CD14-positive monocyte (primary cell): ENCODE measurements at regions not wholly inside any gene's neighbourhood (a gene's known extent, or its start where the extent isn't known, plus 50 kb on each side); places are given as distances from the start of the nearest gene placed in this dataset.

ENCODE experiments used
- DNase-seq, 3 donors: peaks; one replicate each; pipeline ENCODE4 v3.0.0-alpha.2; 2011 to 2022
- H2AFZ ChIP-seq: 2 replicates; pipeline ENCODE4 v1.6.0; 2012; ENCODE audit warnings: mild to moderate bottlenecking, low read depth, low read length, inconsistent platforms; ENCODE audit not compliant: insufficient read depth, poor library complexity, severe bottlenecking
- H3K27ac ChIP-seq, 2 donors: 1 replicate in 1 of 2; 2 replicates in 1 of 2; pipeline ENCODE4 v1.5.1; 2012 to 2013; ENCODE audit warnings: low read length in 2 of 2, control low read depth in 1 of 2, inconsistent platforms in 1 of 2, low read depth in 1 of 2, mild to moderate bottlenecking in 1 of 2
- H3K27me3 ChIP-seq, 2 donors: one replicate each; pipeline versions ENCODE4 v1.6.0 to v1.6.1; 2011 to 2013; ENCODE audit warnings: low read length in 2 of 2; ENCODE audit not compliant: control insufficient read depth in 2 of 2, insufficient read depth in 2 of 2
- H3K36me3 ChIP-seq, 2 donors: replicated peaks in 1 of 2; 1 replicate in 1 of 2; 2 replicates in 1 of 2; pipeline versions ENCODE4 v1.5.1 to v1.6.1; 2012 to 2013; ENCODE audit warnings: low read length in 2 of 2, control low read depth in 1 of 2, inconsistent platforms in 1 of 2, mild to moderate bottlenecking in 1 of 2; ENCODE audit not compliant: insufficient read depth in 2 of 2, control insufficient read depth in 1 of 2
- H3K4me1 ChIP-seq, 2 donors: 1 replicate in 1 of 2; 2 replicates in 1 of 2; pipeline versions ENCODE4 v1.5.1 to v1.6.1; 2012 to 2013; ENCODE audit warnings: low read length in 2 of 2, control low read depth in 1 of 2, inconsistent platforms in 1 of 2, mild to moderate bottlenecking in 1 of 2, moderate library complexity in 1 of 2; ENCODE audit not compliant: insufficient read depth in 2 of 2, control insufficient read depth in 1 of 2
- H3K4me2 ChIP-seq: replicated peaks from 2 replicates; pipeline ENCODE3; 2012; ENCODE audit warnings: low read length, moderate library complexity, mild to moderate bottlenecking; ENCODE audit not compliant: poor library complexity, severe bottlenecking; ENCODE audit errors: extremely low read depth
- H3K4me3 ChIP-seq, 3 experiments: fragments of 200-600 bp in 1 of 3; sonication (generic) in 1 of 3; replicated peaks in 1 of 3; 1 replicate in 2 of 3; 2 replicates in 1 of 3; pipeline ENCODE4 v1.5.1; 2011 to 2013; ENCODE audit warnings: low read length in 3 of 3, mild to moderate bottlenecking in 3 of 3, control low read depth in 2 of 3, low read depth in 2 of 3, inconsistent platforms in 1 of 3, moderate library complexity in 1 of 3
- H3K79me2 ChIP-seq: 2 replicates; pipeline ENCODE4 v1.6.0; 2012; ENCODE audit warnings: mild to moderate bottlenecking, control low read depth, inconsistent platforms, low read length, moderate library complexity; ENCODE audit not compliant: insufficient read depth
- H3K9ac ChIP-seq: 2 replicates; pipeline ENCODE4 v1.6.0; 2017; ENCODE audit warnings: low read length, mild to moderate bottlenecking; ENCODE audit not compliant: insufficient read depth, poor library complexity, severe bottlenecking
- H3K9me3 ChIP-seq, 2 donors: replicated peaks in 1 of 2; 1 replicate in 1 of 2; 2 replicates in 1 of 2; pipeline versions ENCODE4 v1.5.1 to v1.6.1; 2012 to 2013; ENCODE audit warnings: low read length in 2 of 2, control low read depth in 1 of 2; ENCODE audit not compliant: control insufficient read depth in 1 of 2, insufficient read depth in 1 of 2
- H4K20me1 ChIP-seq: 2 replicates; pipeline ENCODE4 v1.6.0; 2012; ENCODE audit warnings: mild to moderate bottlenecking, low read length, control low read depth, moderate library complexity; ENCODE audit not compliant: insufficient read depth
- H3K27ac Mint-ChIP-seq, 7 donors: one replicate each; pipeline ENCODE4 v1.8.0; 2020; ENCODE audit warnings: mild to moderate bottlenecking in 7 of 7, mixed read lengths in 7 of 7, moderate library complexity in 6 of 7, inconsistent platforms in 2 of 7
- H3K27me3 Mint-ChIP-seq, 3 donors: one replicate each; pipeline ENCODE4 v1.8.0; 2021 to 2022; ENCODE audit warnings: low read depth in 3 of 3, mild to moderate bottlenecking in 3 of 3, mixed read lengths in 3 of 3, moderate library complexity in 3 of 3, inconsistent platforms in 1 of 3
- H3K36me3 Mint-ChIP-seq, 2 donors: one replicate each; pipeline ENCODE4 v1.8.0; 2020; ENCODE audit warnings: mixed read lengths in 2 of 2, inconsistent platforms in 1 of 2, mild to moderate bottlenecking in 1 of 2
- H3K4me1 Mint-ChIP-seq: one replicate; pipeline ENCODE4 v1.8.0; 2020; ENCODE audit warnings: mild to moderate bottlenecking, mixed read lengths
- H3K4me3 Mint-ChIP-seq, 2 donors: one replicate each; pipeline ENCODE4 v1.8.0; 2020; ENCODE audit warnings: mild to moderate bottlenecking in 2 of 2, mixed read lengths in 2 of 2, moderate library complexity in 1 of 2
- H3K9me3 Mint-ChIP-seq, 7 donors: one replicate each; pipeline ENCODE4 v1.8.0; 2020 to 2022; ENCODE audit warnings: mixed read lengths in 7 of 7, mild to moderate bottlenecking in 6 of 7, moderate library complexity in 6 of 7, inconsistent platforms in 2 of 7
- CTCF ChIP-seq: fragments of 200-600 bp; IDR thresholded peaks from one replicate; pipeline ENCODE4 v1.8.0; 2022; ENCODE audit warnings: antibody characterized with exemption, mild to moderate bottlenecking
- whole genome bisulfite sequencing: methylation state at CpG from one replicate; pipeline ENCODE4 v1.1.5; 2013; ENCODE audit warnings: missing lambda C conversion rate; ENCODE audit not compliant: insufficient coverage; 5-methylcytosine and 5-hydroxymethylcytosine counted together
- intact Hi-C, 2 donors: fragments of 100-400 bp; cut with micrococcal nuclease; formaldehyde crosslinking; loops; one replicate each; pipeline versions ENCODE4 v1.15.0 to v1.15.1; 2023

GRCh38 chr5:93850311-93850710 is 108.9 kb upstream of the POU5F2 start:
- no peak for TF ChIP-seq CTCF
- no peaks in the 10 kb centered on the region for H3K27me3 Mint-ChIP-seq

DNA sequence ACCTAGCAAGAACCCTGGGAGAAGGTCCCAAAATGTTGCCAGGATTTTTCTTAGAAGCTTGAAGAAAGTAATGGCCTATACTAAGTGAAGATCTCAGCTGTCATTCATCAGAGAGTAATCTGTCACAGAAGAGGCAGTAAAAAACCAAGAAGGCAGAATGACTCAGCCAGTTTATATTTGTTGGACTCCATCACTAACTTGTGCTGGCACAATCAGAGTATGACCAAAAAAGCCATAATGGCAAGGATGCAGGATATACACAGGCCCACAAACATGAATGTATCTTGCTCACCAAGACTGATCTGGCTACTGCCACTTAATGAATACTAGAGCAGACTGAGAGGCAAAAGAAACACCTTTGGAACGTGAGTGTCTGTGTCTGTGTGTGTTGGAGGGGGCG is 104.0 kb upstream of the POU5F2 start:
- Histone ChIP-seq H3K9ac (no peak overlapping the region), H4K20me1 (no peaks in the 10 kb centered on the region), H3K4me1 (no peaks in the 10 kb centered on the region), H3K4me2 (no peak overlapping the region), H3K4me3 (no peak overlapping the region), H3K36me3 (no peaks in the 10 kb centered on the region), H2AFZ (no peak overlapping the region), H3K9me3 (peaks cover 5 to 18% of the 10 kb centered on the region in 2 donors), H3K27ac (no peak overlapping the region), H3K79me2 (no peaks in the 10 kb centered on the region), H3K27me3 (no peaks in the 10 kb centered on the region)
- Mint-ChIP-seq H3K27ac (no peak overlapping the region), H3K4me3 (no peak overlapping the region), H3K27me3 (no peaks in the 10 kb centered on the region), H3K9me3 (peaks cover 7 to 17% (median 15%) of the 10 kb centered on the region in 7 donors), H3K36me3 (peaks cover 10 to 34% of the 10 kb centered on the region in 2 donors), H3K4me1 (no peaks in the 10 kb centered on the region)
- no peak for DNase-seq
- intact Hi-C loops = no loop called here
- WGBS = no CpG with 5 or more reads among the region's 2 CpGs
- no peak for TF ChIP-seq CTCF

More at GRCh38 chr5:93850311-93850710, 108.9 kb upstream of the POU5F2 start:
- peaks cover 0 to 4% of the 10 kb centered on the region in 2 donors for H3K9me3 ChIP-seq
- no peaks in the 10 kb centered on the region for H3K4me1 Mint-ChIP-seq
- H3K27ac ChIP-seq = no peak overlapping the region
- H3K27ac Mint-ChIP-seq = no peak overlapping the region
- H3K4me2 ChIP-seq = no peak overlapping the region
- peaks cover 0 to 11% (median 7%) of the 10 kb centered on the region in 7 donors for H3K9me3 Mint-ChIP-seq
- H4K20me1 ChIP-seq = no peaks in the 10 kb centered on the region
- whole genome bisulfite sequencing = 100% methylated on average over 1 of the region's 3 CpGs
- intact Hi-C loops = no loop called here
- DNase-seq = no peak
- H2AFZ ChIP-seq = no peak overlapping the region
- H3K4me1 ChIP-seq = no peaks in the 10 kb centered on the region
- no peak overlapping the region for H3K4me3 Mint-ChIP-seq
- no peaks in the 10 kb centered on the region for H3K79me2 ChIP-seq
- no peak overlapping the region for H3K9ac ChIP-seq
- no peak overlapping the region for H3K4me3 ChIP-seq
- no peaks in the 10 kb centered on the region for H3K27me3 ChIP-seq
- peaks cover 5 to 6% of the 10 kb centered on the region in 2 donors for H3K36me3 Mint-ChIP-seq
- no peaks in the 10 kb centered on the region for H3K36me3 ChIP-seq
